Neural cell (in vitro differentiated cells): ENCODE measurements at regions not wholly inside any gene's neighbourhood (a gene's known extent, or its start where the extent isn't known, plus 50 kb on each side); places are given as distances from the start of the nearest gene placed in this dataset.

Experiments
- H2AFZ ChIP-seq: fragments of 200-600, 300-800 bp; sonication (generic), shearing (Covaris generic); 2 replicates; pipeline ENCODE4 v1.6.0; 2014; ENCODE audit warnings: low read depth, mild to moderate bottlenecking, antibody characterized with exemption, low read length, moderate library complexity
- H3F3A ChIP-seq: fragments of 200-600 bp; shearing (Covaris generic); 2 replicates; pipeline ENCODE4 v1.6.1; 2016; ENCODE audit warnings: mild to moderate bottlenecking, moderate library complexity, mixed read lengths, antibody characterized with exemption, low read length; ENCODE audit not compliant: insufficient read depth, poor library complexity, severe bottlenecking
- H3K27ac ChIP-seq: fragments of 200-600, 300-800 bp; sonication (generic), shearing (Covaris generic); 2 replicates; pipeline ENCODE4 v1.5.1; 2014; ENCODE audit warnings: mild to moderate bottlenecking, low read length, moderate library complexity
- H3K27me3 ChIP-seq: fragments of 300-800, 200-600 bp; sonication (generic), shearing (Covaris generic); 2 replicates; pipeline ENCODE4 v1.6.0; 2014; ENCODE audit warnings: mild to moderate bottlenecking, low read depth, low read length, moderate library complexity; ENCODE audit not compliant: insufficient read depth
- H3K36me3 ChIP-seq: fragments of 300-800, 200-600 bp; sonication (generic), shearing (Covaris generic); 2 replicates; pipeline ENCODE4 v1.5.1; 2014; ENCODE audit warnings: mild to moderate bottlenecking, antibody characterized with exemption, low read length, moderate library complexity; ENCODE audit not compliant: insufficient read depth
- H3K4me2 ChIP-seq: fragments of 300-800, 200-600 bp; sonication (generic), shearing (Covaris generic); 2 replicates; pipeline ENCODE4 v1.6.0; 2014; ENCODE audit warnings: mild to moderate bottlenecking, low read length
- H3K4me3 ChIP-seq: fragments of 300-800, 200-600 bp; sonication (generic), shearing (Covaris generic); 2 replicates; pipeline ENCODE4 v1.5.1; 2014; ENCODE audit warnings: mild to moderate bottlenecking, low read length, moderate library complexity
- H3K79me2 ChIP-seq: fragments of 200-600 bp; shearing (Covaris generic); replicated peaks from 2 replicates; pipeline ENCODE4 v1.6.0; 2014; ENCODE audit warnings: mild to moderate bottlenecking, low read length, moderate library complexity; ENCODE audit not compliant: insufficient read depth
- H3K9ac ChIP-seq: fragments of 300-800, 200-600 bp; sonication (generic), shearing (Covaris generic); 2 replicates; pipeline ENCODE4 v1.6.1; 2016; ENCODE audit warnings: mild to moderate bottlenecking, low read length, mixed read lengths
- H3K9me2 ChIP-seq: fragments of 200-600 bp; shearing (Covaris generic); 2 replicates; pipeline ENCODE4 v1.6.1; 2016; ENCODE audit warnings: mild to moderate bottlenecking, low read length, mixed read lengths; ENCODE audit not compliant: insufficient read depth
- H3K9me3 ChIP-seq: fragments of 200-600, 300-800 bp; sonication (generic), shearing (Covaris generic); 2 replicates; pipeline ENCODE4 v1.6.1; 2016; ENCODE audit warnings: mild to moderate bottlenecking, mixed run types, low read length, moderate library complexity, mixed read lengths
- H4K20me1 ChIP-seq: fragments of 200-600 bp; shearing (Covaris generic); 2 replicates; pipeline ENCODE4 v1.6.1; 2016; ENCODE audit warnings: mild to moderate bottlenecking, mixed run types; ENCODE audit not compliant: insufficient read depth
- EP300 ChIP-seq: fragments of 450-650 bp; conservative IDR thresholded peaks from 2 replicates; pipeline ENCODE4 v1.6.1; 2014; ENCODE audit warnings: antibody characterized with exemption, mild to moderate bottlenecking, moderate library complexity; ENCODE audit not compliant: poor library complexity, severe bottlenecking
- EZH2 ChIP-seq: fragments of 200-600, 300-800 bp; shearing (Covaris generic), sonication (generic); IDR thresholded peaks from 2 replicates; pipeline ENCODE4 v1.6.1; 2014; ENCODE audit warnings: antibody characterized with exemption, low read length, borderline replicate concordance, mild to moderate bottlenecking; ENCODE audit not compliant: insufficient read depth, poor library complexity, severe bottlenecking
- MXI1 ChIP-seq: fragments of 450-650 bp; conservative IDR thresholded peaks from 2 replicates; pipeline ENCODE4 v1.6.1; 2014; ENCODE audit warnings: antibody characterized with exemption, mild to moderate bottlenecking; ENCODE audit not compliant: poor library complexity, severe bottlenecking
- POLR2AphosphoS5 ChIP-seq: IDR thresholded peaks from 2 replicates; pipeline ENCODE4 v1.6.1; 2012
- RAD21 ChIP-seq: fragments of 450-650 bp; conservative IDR thresholded peaks from 2 replicates; pipeline ENCODE4 v1.6.1; 2014; ENCODE audit warnings: antibody characterized with exemption, mild to moderate bottlenecking, moderate library complexity
- TAF1 ChIP-seq: IDR thresholded peaks from 2 replicates; pipeline ENCODE4 v1.6.1; 2012; ENCODE audit warnings: low read depth
- TF ChIP-seq, protein P1 (sequence below): IDR thresholded peaks from 2 replicates; pipeline ENCODE4 v1.6.1; 2012; ENCODE audit warnings: borderline replicate concordance
- TF ChIP-seq, protein P2 (sequence below): fragments of 450-650 bp; IDR thresholded peaks from 2 replicates; pipeline ENCODE4 v1.5.1; 2014; ENCODE audit warnings: antibody characterized with exemption, mild to moderate bottlenecking, moderate library complexity; ENCODE audit not compliant: poor library complexity, severe bottlenecking

DNA sequence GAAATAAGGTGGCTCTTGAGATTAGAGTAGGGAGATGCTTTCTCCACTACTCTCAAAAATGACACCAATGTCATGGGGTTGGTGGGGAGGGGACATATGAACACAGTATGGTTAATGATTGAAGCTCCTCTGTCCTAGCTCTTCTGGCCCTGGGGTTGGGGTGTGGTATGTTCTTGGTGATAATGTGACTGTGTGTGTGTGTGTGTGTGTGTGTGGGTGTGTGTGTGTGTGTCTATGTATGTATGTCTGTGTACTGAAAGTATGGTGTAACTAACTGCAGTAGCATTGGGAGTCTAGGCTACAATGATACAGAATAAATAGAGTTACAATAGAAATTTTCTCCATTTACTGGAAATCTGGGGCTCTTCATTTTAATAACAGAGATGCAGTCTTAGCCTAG lies 121.0 kb upstream of the CD180 start:
- no peak for TF ChIP-seq EZH2
- TF ChIP-seq, protein P1, sequence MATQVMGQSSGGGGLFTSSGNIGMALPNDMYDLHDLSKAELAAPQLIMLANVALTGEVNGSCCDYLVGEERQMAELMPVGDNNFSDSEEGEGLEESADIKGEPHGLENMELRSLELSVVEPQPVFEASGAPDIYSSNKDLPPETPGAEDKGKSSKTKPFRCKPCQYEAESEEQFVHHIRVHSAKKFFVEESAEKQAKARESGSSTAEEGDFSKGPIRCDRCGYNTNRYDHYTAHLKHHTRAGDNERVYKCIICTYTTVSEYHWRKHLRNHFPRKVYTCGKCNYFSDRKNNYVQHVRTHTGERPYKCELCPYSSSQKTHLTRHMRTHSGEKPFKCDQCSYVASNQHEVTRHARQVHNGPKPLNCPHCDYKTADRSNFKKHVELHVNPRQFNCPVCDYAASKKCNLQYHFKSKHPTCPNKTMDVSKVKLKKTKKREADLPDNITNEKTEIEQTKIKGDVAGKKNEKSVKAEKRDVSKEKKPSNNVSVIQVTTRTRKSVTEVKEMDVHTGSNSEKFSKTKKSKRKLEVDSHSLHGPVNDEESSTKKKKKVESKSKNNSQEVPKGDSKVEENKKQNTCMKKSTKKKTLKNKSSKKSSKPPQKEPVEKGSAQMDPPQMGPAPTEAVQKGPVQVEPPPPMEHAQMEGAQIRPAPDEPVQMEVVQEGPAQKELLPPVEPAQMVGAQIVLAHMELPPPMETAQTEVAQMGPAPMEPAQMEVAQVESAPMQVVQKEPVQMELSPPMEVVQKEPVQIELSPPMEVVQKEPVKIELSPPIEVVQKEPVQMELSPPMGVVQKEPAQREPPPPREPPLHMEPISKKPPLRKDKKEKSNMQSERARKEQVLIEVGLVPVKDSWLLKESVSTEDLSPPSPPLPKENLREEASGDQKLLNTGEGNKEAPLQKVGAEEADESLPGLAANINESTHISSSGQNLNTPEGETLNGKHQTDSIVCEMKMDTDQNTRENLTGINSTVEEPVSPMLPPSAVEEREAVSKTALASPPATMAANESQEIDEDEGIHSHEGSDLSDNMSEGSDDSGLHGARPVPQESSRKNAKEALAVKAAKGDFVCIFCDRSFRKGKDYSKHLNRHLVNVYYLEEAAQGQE: no peak
- no peak for TF ChIP-seq RAD21

DNA sequence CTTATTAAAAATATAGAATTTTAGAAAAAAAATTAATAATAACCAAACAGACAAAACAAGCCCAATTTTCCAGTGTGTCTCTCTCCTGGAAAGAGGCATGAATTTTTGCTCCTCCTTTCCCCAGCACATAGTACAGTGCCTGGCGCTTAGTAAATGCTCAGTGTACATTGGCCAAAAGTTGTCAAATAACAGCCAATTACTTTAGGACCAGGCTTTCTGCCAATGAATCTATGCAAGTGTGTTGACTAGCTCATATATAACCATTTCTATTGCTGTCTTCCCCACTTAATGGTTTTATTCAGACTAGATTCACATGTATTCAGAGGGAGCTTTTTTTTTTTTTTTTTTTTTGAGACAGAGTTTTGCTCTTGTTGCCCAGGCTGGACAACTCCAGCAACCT lies 120.1 kb upstream of the CD180 start:
- Histone ChIP-seq H3K27me3 (no peaks in the 10 kb centered on the region), H3F3A (no peaks in the 10 kb centered on the region), H3K79me2 (no peaks in the 10 kb centered on the region), H3K9me3 (no peaks in the 10 kb centered on the region), H3K36me3 (no peaks in the 10 kb centered on the region), H3K4me3 (no peak overlapping the region), H4K20me1 (no peaks in the 10 kb centered on the region), H3K27ac (no peak overlapping the region), H3K9ac (no peak overlapping the region), H2AFZ (no peak overlapping the region), H3K4me2 (no peak overlapping the region), H3K9me2 (no peaks in the 10 kb centered on the region)
- TF ChIP-seq MXI1 (no peak), EP300 (no peak), POLR2AphosphoS5 (no peak), TAF1 (no peak)
- TF ChIP-seq, protein P2, sequence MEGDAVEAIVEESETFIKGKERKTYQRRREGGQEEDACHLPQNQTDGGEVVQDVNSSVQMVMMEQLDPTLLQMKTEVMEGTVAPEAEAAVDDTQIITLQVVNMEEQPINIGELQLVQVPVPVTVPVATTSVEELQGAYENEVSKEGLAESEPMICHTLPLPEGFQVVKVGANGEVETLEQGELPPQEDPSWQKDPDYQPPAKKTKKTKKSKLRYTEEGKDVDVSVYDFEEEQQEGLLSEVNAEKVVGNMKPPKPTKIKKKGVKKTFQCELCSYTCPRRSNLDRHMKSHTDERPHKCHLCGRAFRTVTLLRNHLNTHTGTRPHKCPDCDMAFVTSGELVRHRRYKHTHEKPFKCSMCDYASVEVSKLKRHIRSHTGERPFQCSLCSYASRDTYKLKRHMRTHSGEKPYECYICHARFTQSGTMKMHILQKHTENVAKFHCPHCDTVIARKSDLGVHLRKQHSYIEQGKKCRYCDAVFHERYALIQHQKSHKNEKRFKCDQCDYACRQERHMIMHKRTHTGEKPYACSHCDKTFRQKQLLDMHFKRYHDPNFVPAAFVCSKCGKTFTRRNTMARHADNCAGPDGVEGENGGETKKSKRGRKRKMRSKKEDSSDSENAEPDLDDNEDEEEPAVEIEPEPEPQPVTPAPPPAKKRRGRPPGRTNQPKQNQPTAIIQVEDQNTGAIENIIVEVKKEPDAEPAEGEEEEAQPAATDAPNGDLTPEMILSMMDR: no peak
- TF ChIP-seq, protein P1: no peak

More for the DNA sequence above, 121.0 kb upstream of the CD180 start:
- Histone ChIP-seq H3K79me2 (no peaks in the 10 kb centered on the region), H3K27ac (no peak overlapping the region), H3K9ac (no peak overlapping the region), H3K4me3 (no peak overlapping the region), H3K9me3 (no peaks in the 10 kb centered on the region), H2AFZ (no peak overlapping the region), H3K4me2 (no peak overlapping the region), H3K36me3 (no peaks in the 10 kb centered on the region), H3F3A (no peaks in the 10 kb centered on the region), H4K20me1 (no peaks in the 10 kb centered on the region), H3K27me3 (no peaks in the 10 kb centered on the region), H3K9me2 (no peaks in the 10 kb centered on the region)
